ENCODE measurements at regions not wholly inside any gene's neighbourhood (a gene's known extent, or its start where the extent isn't known, plus 50 kb on each side); places are given as distances from the start of the nearest gene placed in this dataset.

GRCh38 chrX:4110964-4111363 lies 397.5 kb upstream of the PRKX start:
- H3K9me3 Mint-ChIP-seq: no peaks in the 10 kb centered on the region
- H3K27me3 Mint-ChIP-seq (ENCODE audit: low read depth): peaks cover 16% of the 10 kb centered on the region

GRCh38 chrX:4094926-4095325 lies 381.5 kb upstream of the PRKX start:
- H3K4me1 Mint-ChIP-seq: no peaks in the 10 kb centered on the region
- H3K27me3 Mint-ChIP-seq (ENCODE audit: low read depth): no peaks in the 10 kb centered on the region
- no peaks in the 10 kb centered on the region for H3K36me3 Mint-ChIP-seq (ENCODE audit: low read depth)
- no peak for DNase-seq (ENCODE audit: low read depth, low spot score)
- H3K4me3 Mint-ChIP-seq: no peak overlapping the region
- peaks cover 2% of the 10 kb centered on the region for H3K9me3 Mint-ChIP-seq
- no peak overlapping the region for H3K27ac Mint-ChIP-seq (ENCODE audit: unreplicated experiment)
- TF ChIP-seq CTCF (conservative IDR thresholded peaks at IDR 0.05): no peak

More at GRCh38 chrX:4110964-4111363, 397.5 kb upstream of the PRKX start:
- Mint-ChIP-seq H3K4me1 (no peaks in the 10 kb centered on the region), H3K4me3 (no peak overlapping the region), H3K36me3 (ENCODE audit: low read depth) (no peaks in the 10 kb centered on the region), H3K27ac (ENCODE audit: unreplicated experiment) (no peak overlapping the region)
- no peak for DNase-seq (ENCODE audit: low read depth, low spot score)
- TF ChIP-seq CTCF (conservative IDR thresholded peaks at IDR 0.05): no peak

- no peak overlapping the region for H3K4me3 Mint-ChIP-seq
- no peak for TF ChIP-seq CTCF (conservative IDR thresholded peaks at IDR 0.05)
- peaks cover 2% of the 10 kb centered on the region for H3K27me3 Mint-ChIP-seq (ENCODE audit: low read depth)
- H3K27ac Mint-ChIP-seq (ENCODE audit: unreplicated experiment): no peak overlapping the region
- no peak for DNase-seq (ENCODE audit: low read depth, low spot score)
- H3K4me1 Mint-ChIP-seq: no peaks in the 10 kb centered on the region
- no peaks in the 10 kb centered on the region for H3K9me3 Mint-ChIP-seq
- H3K36me3 Mint-ChIP-seq (ENCODE audit: low read depth): no peaks in the 10 kb centered on the region
These were observed 377.8 kb upstream of the PRKX start for GRCh38 chrX:4091046-4091760.

GRCh38 chrX:4059893-4060292 lies 346.4 kb upstream of the PRKX start:
- Mint-ChIP-seq H3K4me3 (no peak overlapping the region), H3K27me3 (ENCODE audit: low read depth) (peaks cover 15% of the 10 kb centered on the region), H3K36me3 (ENCODE audit: low read depth) (no peaks in the 10 kb centered on the region), H3K9me3 (no peaks in the 10 kb centered on the region), H3K4me1 (no peaks in the 10 kb centered on the region), H3K27ac (ENCODE audit: unreplicated experiment) (no peak overlapping the region)
- DNase-seq (ENCODE audit: low read depth, low spot score): no peak
- TF ChIP-seq CTCF (conservative IDR thresholded peaks at IDR 0.05): no peak

GRCh38 chrX:4043951-4044350 lies 330.5 kb upstream of the PRKX start:
- no peak for TF ChIP-seq CTCF (conservative IDR thresholded peaks at IDR 0.05)
- peaks cover 10% of the 10 kb centered on the region for H3K4me1 Mint-ChIP-seq
- no peaks in the 10 kb centered on the region for H3K36me3 Mint-ChIP-seq (ENCODE audit: low read depth)
- H3K9me3 Mint-ChIP-seq: no peaks in the 10 kb centered on the region
- no peak overlapping the region for H3K27ac Mint-ChIP-seq (ENCODE audit: unreplicated experiment)
- H3K4me3 Mint-ChIP-seq: no peak overlapping the region
- H3K27me3 Mint-ChIP-seq (ENCODE audit: low read depth): no peaks in the 10 kb centered on the region
- DNase-seq (ENCODE audit: low read depth, low spot score): no peak

All from neural crest cell (in vitro differentiated cells).